ENCODE measurements at regions not wholly inside any gene's neighbourhood (a gene's known extent, or its start where the extent isn't known, plus 50 kb on each side); places are given as distances from the start of the nearest gene placed in this dataset.

DNA sequence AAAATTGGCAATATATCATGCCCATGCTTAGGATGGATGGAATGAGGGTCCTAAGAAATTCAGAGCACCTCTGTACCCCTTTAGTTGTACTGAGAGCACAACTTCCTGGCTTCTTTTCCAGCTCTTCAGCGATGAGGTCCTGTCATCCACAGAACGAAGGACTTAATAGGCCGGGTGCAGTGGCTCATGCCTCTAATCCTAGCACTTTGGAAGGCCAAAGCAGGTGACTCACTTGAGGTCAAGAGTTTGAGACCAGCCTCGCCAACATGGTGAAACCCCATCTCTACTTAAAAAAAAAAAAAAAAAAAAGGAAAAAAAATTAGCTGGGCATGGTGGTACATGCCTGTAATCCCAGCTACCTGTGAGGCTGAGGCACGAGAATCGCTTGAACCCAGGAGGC, 125.3 kb upstream of the BMAL1 start (continued):
- no peak for TF ChIP-seq CBX5 (IDR thresholded peaks at IDR 0.05; ENCODE audit: low read depth, low read length)
- no peak for TF ChIP-seq KDM5A (IDR thresholded peaks at IDR 0.05; ENCODE audit: low read length)
- no peak for TF ChIP-seq MAFK (IDR thresholded peaks at IDR 0.05; ENCODE audit: low read depth, low read length)
- TF ChIP-seq, protein P1, sequence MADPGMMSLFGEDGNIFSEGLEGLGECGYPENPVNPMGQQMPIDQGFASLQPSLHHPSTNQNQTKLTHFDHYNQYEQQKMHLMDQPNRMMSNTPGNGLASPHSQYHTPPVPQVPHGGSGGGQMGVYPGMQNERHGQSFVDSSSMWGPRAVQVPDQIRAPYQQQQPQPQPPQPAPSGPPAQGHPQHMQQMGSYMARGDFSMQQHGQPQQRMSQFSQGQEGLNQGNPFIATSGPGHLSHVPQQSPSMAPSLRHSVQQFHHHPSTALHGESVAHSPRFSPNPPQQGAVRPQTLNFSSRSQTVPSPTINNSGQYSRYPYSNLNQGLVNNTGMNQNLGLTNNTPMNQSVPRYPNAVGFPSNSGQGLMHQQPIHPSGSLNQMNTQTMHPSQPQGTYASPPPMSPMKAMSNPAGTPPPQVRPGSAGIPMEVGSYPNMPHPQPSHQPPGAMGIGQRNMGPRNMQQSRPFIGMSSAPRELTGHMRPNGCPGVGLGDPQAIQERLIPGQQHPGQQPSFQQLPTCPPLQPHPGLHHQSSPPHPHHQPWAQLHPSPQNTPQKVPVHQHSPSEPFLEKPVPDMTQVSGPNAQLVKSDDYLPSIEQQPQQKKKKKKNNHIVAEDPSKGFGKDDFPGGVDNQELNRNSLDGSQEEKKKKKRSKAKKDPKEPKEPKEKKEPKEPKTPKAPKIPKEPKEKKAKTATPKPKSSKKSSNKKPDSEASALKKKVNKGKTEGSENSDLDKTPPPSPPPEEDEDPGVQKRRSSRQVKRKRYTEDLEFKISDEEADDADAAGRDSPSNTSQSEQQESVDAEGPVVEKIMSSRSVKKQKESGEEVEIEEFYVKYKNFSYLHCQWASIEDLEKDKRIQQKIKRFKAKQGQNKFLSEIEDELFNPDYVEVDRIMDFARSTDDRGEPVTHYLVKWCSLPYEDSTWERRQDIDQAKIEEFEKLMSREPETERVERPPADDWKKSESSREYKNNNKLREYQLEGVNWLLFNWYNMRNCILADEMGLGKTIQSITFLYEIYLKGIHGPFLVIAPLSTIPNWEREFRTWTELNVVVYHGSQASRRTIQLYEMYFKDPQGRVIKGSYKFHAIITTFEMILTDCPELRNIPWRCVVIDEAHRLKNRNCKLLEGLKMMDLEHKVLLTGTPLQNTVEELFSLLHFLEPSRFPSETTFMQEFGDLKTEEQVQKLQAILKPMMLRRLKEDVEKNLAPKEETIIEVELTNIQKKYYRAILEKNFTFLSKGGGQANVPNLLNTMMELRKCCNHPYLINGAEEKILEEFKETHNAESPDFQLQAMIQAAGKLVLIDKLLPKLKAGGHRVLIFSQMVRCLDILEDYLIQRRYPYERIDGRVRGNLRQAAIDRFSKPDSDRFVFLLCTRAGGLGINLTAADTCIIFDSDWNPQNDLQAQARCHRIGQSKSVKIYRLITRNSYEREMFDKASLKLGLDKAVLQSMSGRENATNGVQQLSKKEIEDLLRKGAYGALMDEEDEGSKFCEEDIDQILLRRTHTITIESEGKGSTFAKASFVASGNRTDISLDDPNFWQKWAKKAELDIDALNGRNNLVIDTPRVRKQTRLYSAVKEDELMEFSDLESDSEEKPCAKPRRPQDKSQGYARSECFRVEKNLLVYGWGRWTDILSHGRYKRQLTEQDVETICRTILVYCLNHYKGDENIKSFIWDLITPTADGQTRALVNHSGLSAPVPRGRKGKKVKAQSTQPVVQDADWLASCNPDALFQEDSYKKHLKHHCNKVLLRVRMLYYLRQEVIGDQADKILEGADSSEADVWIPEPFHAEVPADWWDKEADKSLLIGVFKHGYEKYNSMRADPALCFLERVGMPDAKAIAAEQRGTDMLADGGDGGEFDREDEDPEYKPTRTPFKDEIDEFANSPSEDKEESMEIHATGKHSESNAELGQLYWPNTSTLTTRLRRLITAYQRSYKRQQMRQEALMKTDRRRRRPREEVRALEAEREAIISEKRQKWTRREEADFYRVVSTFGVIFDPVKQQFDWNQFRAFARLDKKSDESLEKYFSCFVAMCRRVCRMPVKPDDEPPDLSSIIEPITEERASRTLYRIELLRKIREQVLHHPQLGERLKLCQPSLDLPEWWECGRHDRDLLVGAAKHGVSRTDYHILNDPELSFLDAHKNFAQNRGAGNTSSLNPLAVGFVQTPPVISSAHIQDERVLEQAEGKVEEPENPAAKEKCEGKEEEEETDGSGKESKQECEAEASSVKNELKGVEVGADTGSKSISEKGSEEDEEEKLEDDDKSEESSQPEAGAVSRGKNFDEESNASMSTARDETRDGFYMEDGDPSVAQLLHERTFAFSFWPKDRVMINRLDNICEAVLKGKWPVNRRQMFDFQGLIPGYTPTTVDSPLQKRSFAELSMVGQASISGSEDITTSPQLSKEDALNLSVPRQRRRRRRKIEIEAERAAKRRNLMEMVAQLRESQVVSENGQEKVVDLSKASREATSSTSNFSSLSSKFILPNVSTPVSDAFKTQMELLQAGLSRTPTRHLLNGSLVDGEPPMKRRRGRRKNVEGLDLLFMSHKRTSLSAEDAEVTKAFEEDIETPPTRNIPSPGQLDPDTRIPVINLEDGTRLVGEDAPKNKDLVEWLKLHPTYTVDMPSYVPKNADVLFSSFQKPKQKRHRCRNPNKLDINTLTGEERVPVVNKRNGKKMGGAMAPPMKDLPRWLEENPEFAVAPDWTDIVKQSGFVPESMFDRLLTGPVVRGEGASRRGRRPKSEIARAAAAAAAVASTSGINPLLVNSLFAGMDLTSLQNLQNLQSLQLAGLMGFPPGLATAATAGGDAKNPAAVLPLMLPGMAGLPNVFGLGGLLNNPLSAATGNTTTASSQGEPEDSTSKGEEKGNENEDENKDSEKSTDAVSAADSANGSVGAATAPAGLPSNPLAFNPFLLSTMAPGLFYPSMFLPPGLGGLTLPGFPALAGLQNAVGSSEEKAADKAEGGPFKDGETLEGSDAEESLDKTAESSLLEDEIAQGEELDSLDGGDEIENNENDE (IDR thresholded peaks at IDR 0.05; ENCODE audit: insufficient replicate concordance, low read length), result no peak
